Activated T-cell treated with anti-CD3 and anti-CD28 coated beads, Interleukin-2, amount 50 U/mL, for 48 hours (primary cell): ENCODE measurements at regions not wholly inside any gene's neighbourhood (a gene's known extent, or its start where the extent isn't known, plus 50 kb on each side); places are given as distances from the start of the nearest gene placed in this dataset.
"Not testable (repeated sequence)": the region's sequence is repeated elsewhere in the genome, so short reads cannot be mapped to it uniquely, and the experiment has no call there.

Experiments used
- DNase-seq, 2 experiments: peaks; one replicate each; pipeline ENCODE4 v3.0.0-alpha.2; 2020

GRCh38 chr14:105894125-105894977 lies 368.0 kb downstream of the TMEM121 start:
- DNase-seq: peak; percentile 9 to 10

- DNase-seq: peak in 1 of 2 experiments; percentile 10
These were observed 368.8 kb downstream of the TMEM121 start for GRCh38 chr14:105894978-105895881.

- DNase-seq: not testable (repeated sequence)
These were observed 369.8 kb downstream of the TMEM121 start for GRCh38 chr14:105896206-105896605.

GRCh38 chr14:105896961-105897724 lies 370.8 kb downstream of the TMEM121 start:
- not testable (repeated sequence) for DNase-seq

GRCh38 chr14:105897725-105898113 lies 371.3 kb downstream of the TMEM121 start:
- no peak for DNase-seq

- DNase-seq: no peak
These were observed 372.2 kb downstream of the TMEM121 start for GRCh38 chr14:105898482-105899010.

- no peak for DNase-seq
These were observed 372.8 kb downstream of the TMEM121 start for GRCh38 chr14:105899071-105899641.

GRCh38 chr14:105899657-105900397 lies 373.4 kb downstream of the TMEM121 start:
- no peak for DNase-seq

- DNase-seq: no peak
These were observed 374.2 kb downstream of the TMEM121 start for GRCh38 chr14:105900398-105901160.

GRCh38 chr14:105901226-105901625 lies 374.8 kb downstream of the TMEM121 start:
- DNase-seq: no peak

GRCh38 chr14:105902131-105902898 lies 375.9 kb downstream of the TMEM121 start:
- no peak for DNase-seq

GRCh38 chr14:105902899-105903165 lies 376.4 kb downstream of the TMEM121 start:
- DNase-seq: not testable (repeated sequence)

- DNase-seq: no peak
These were observed 377.6 kb downstream of the TMEM121 start for GRCh38 chr14:105903971-105904370.

- DNase-seq: no peak
These were observed 378.0 kb downstream of the TMEM121 start for GRCh38 chr14:105904379-105904778.

- DNase-seq: no peak
These were observed 379.1 kb downstream of the TMEM121 start for GRCh38 chr14:105905456-105905855.

- DNase-seq: no peak
These were observed 380.9 kb downstream of the TMEM121 start for GRCh38 chr14:105907276-105907675.

GRCh38 chr14:105908006-105908405 lies 381.6 kb downstream of the TMEM121 start:
- no peak for DNase-seq

- no peak for DNase-seq
These were observed 382.1 kb downstream of the TMEM121 start for GRCh38 chr14:105908481-105908911.

- no peak for DNase-seq
These were observed 382.9 kb downstream of the TMEM121 start for GRCh38 chr14:105909046-105909827.
